Inferior parietal cortex (tissue), 1 donor: ENCODE measurements at regions not wholly inside any gene's neighbourhood (a gene's known extent, or its start where the extent isn't known, plus 50 kb on each side); places are given as distances from the start of the nearest gene placed in this dataset.
"Not testable (repeated sequence)": the region's sequence is repeated elsewhere in the genome, so short reads cannot be mapped to it uniquely, and the experiment has no call there.

Source experiments
- DNase-seq: peaks from one replicate; pipeline ENCODE4 v3.0.0-alpha.2; 2016; ENCODE audit errors: extremely low spot score

GRCh38 chr6:81625216-81625615 is 127.3 kb downstream of the TENT5A start:
- DNase-seq = no peak

GRCh38 chr6:81624453-81624852 is 128.0 kb downstream of the TENT5A start:
- no peak for DNase-seq

GRCh38 chr6:81623106-81623759 is 129.2 kb downstream of the TENT5A start:
- DNase-seq = no peak

GRCh38 chr6:81621816-81622395 is 130.6 kb downstream of the TENT5A start:
- DNase-seq = no peak

GRCh38 chr6:81614292-81614691 is 138.2 kb downstream of the TENT5A start:
- DNase-seq = no peak

GRCh38 chr6:81613606-81614005 is 138.9 kb downstream of the TENT5A start:
- no peak for DNase-seq

- no peak for DNase-seq
Measured at GRCh38 chr6:81612136-81612535, 140.3 kb downstream of the TENT5A start.

GRCh38 chr6:81609736-81610135 is 142.7 kb downstream of the TENT5A start:
- no peak for DNase-seq

GRCh38 chr6:81608776-81609175 is 143.7 kb downstream of the TENT5A start:
- no peak for DNase-seq

GRCh38 chr6:81606965-81607381 is 145.5 kb downstream of the TENT5A start:
- DNase-seq = no peak

- no peak for DNase-seq
Measured at GRCh38 chr6:81605526-81605925, 147.0 kb downstream of the TENT5A start.

GRCh38 chr6:81601918-81602317 is 150.6 kb downstream of the TENT5A start:
- DNase-seq = no peak

- DNase-seq = not testable (repeated sequence)
Measured at GRCh38 chr6:81600488-81600887, 152.0 kb downstream of the TENT5A start.

GRCh38 chr6:81594501-81594900 is 158.0 kb downstream of the TENT5A start:
- no peak for DNase-seq

GRCh38 chr6:81590314-81590691 is 162.2 kb downstream of the TENT5A start:
- DNase-seq = no peak

- DNase-seq = no peak
Measured at GRCh38 chr6:81589465-81590313, 162.8 kb downstream of the TENT5A start.

GRCh38 chr6:81585686-81586085 is 166.8 kb downstream of the TENT5A start:
- not testable (repeated sequence) for DNase-seq

GRCh38 chr6:81584156-81584555 is 168.3 kb downstream of the TENT5A start:
- not testable (repeated sequence) for DNase-seq

GRCh38 chr6:81575442-81575841 is 177.0 kb downstream of the TENT5A start:
- no peak for DNase-seq

GRCh38 chr6:81572020-81572419 is 180.5 kb downstream of the TENT5A start:
- no peak for DNase-seq

- DNase-seq = no peak
Measured at GRCh38 chr6:81570681-81571080, 181.8 kb downstream of the TENT5A start.

- DNase-seq = no peak
Measured at GRCh38 chr6:81568973-81569372, 183.5 kb downstream of the TENT5A start.

- no peak for DNase-seq
Measured at GRCh38 chr6:81565071-81565470, 187.4 kb downstream of the TENT5A start.
